Transverse colon (tissue), 4 donors: ENCODE measurements at regions not wholly inside any gene's neighbourhood (a gene's known extent, or its start where the extent isn't known, plus 50 kb on each side); places are given as distances from the start of the nearest gene placed in this dataset.

Experiments
- DNase-seq: peaks from one replicate; pipeline ENCODE4 v3.0.0-alpha.2; 2019
- H3K27ac ChIP-seq, 4 donors: fragments of 200-600 bp; sonication (generic); 2 replicates each; pipeline ENCODE4 v1.5.1; 2016 to 2018; ENCODE audit warnings: inconsistent platforms in 4 of 4
- H3K27me3 ChIP-seq: fragments of 200-600 bp; sonication (generic); 2 replicates; pipeline ENCODE4 v1.5.1; 2017; ENCODE audit warnings: inconsistent platforms
- H3K36me3 ChIP-seq, 4 donors: fragments of 200-600 bp; sonication (generic); 2 replicates each; pipeline ENCODE4 v1.5.1; 2017 to 2019; ENCODE audit warnings: inconsistent platforms in 4 of 4
- H3K4me1 ChIP-seq, 4 donors: fragments of 200-600 bp; sonication (generic); 2 replicates each; pipeline ENCODE4 v1.5.1; 2017 to 2020; ENCODE audit warnings: inconsistent platforms in 4 of 4
- H3K4me3 ChIP-seq, 4 donors: fragments of 200-600 bp; sonication (generic); 1 replicate in 1 of 4; 2 replicates in 3 of 4; pipeline versions ENCODE4 v1.5.1 to v1.6.1; 2017 to 2019; ENCODE audit warnings: inconsistent platforms in 4 of 4
- H3K9me3 ChIP-seq, 2 donors: fragments of 200-600 bp; sonication (generic); 2 replicates each; pipeline ENCODE4 v1.5.1; 2017 to 2019; ENCODE audit warnings: inconsistent platforms in 2 of 2
- EP300 ChIP-seq: sonication (generic); formaldehyde crosslinking; IDR thresholded peaks from one replicate; pipeline ENCODE4 v1.6.1; 2017; ENCODE audit warnings: antibody characterized with exemption, low read depth
- POLR2A ChIP-seq: fragments of 450-650 bp; IDR thresholded peaks from one replicate; pipeline ENCODE4 v1.6.1; 2016; ENCODE audit warnings: antibody characterized with exemption, mild to moderate bottlenecking, moderate library complexity
- POLR2AphosphoS5 ChIP-seq, 3 donors: sonication (generic); formaldehyde crosslinking; IDR thresholded peaks; one replicate each; pipeline ENCODE4 v1.6.1; 2016; ENCODE audit warnings: antibody characterized with exemption in 3 of 3
- WGBS, 2 donors: methylation state at CpG; one replicate each; pipeline ENCODE4 v1.1.5; 2018; ENCODE audit warnings: low coverage in 1 of 2; 5-methylcytosine and 5-hydroxymethylcytosine counted together
- in situ Hi-C, 4 donors: fragments of 200-750 bp; cut with MboI; loops; one replicate each; pipeline versions ENCODE4 v1.15.0 to v1.15.1; 2017; ENCODE audit warnings: low sequenced_read_pairs in 3 of 4, low pct_ligation_motif_present in 1 of 4, low pct_unique_long_range_greater_than_20kb in 1 of 4
- intact Hi-C: fragments of 100-400 bp; cut with DNase I; formaldehyde crosslinking; loops from one replicate; pipeline ENCODE4 v1.15.1; 2023; ENCODE audit warnings: low total_unique reads
- TF ChIP-seq, protein P1 (sequence below), 5 experiments: fragments of 200-600 bp in 3 of 5; fragments of 450-650 bp in 2 of 5; sonication (generic) in 3 of 5; IDR thresholded peaks; 1 replicate in 2 of 5; 2 replicates in 3 of 5; pipeline ENCODE4 v1.5.1; 2016 to 2017; ENCODE audit warnings: antibody characterized with exemption in 5 of 5, inconsistent platforms in 3 of 5, mild to moderate bottlenecking in 2 of 5, moderate library complexity in 1 of 5

DNA sequence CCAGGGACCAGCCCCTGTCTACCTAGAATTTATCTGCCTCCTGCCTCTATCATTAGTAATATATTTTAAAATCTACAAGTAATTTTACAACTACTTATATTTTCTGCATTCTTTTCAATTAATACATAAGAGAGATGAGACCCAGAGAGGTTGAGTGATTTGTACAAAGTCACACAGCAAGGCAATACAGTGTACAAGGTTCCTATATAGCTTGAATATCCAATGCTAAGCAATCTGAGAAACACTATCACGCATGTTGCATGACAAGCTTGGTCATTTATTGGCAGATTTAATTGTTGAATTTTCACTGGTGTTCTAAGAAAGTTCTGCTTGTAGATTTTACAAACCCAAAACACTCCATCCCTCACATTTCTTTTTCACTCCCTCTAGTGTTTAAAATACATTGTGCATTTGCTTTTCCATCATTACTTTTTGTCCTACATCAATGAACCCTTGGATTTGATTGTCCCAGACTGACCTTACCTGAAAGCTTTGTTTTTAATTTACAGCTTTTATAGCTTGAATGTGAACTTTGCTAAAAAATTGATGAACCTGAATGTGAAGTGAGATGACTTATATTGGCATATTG lies 520.9 kb upstream of the CITED2 start:
- 67 to 97% methylated on average over 1 of the region's 1 CpG for WGBS, 2 donors
- intact Hi-C loops = no loop called here

DNA sequence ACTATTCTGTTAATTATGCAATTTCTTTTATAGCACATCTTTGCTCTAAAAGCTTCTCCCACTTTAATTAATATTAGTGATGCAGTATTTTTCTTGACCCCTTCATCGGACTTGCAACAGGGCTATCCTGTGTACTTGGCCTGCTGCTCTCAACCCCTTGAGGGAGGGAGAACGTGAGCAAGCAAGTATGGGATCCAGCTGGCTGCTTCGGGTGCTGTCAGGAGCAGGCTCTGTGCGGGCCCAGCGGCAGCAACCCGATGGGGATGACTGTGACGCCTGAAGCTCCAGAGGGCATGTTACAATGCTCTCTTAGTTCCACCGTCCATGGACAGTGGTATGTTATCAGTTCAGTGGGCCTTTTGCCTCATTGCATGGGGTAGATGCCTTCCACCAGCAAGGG lies 519.8 kb upstream of the CITED2 start:
- Histone ChIP-seq H3K4me3 (no peak overlapping the region), H3K9me3 (no peaks in the 10 kb centered on the region), H3K27me3 (no peaks in the 10 kb centered on the region), H3K36me3 (no peaks in the 10 kb centered on the region), H3K27ac (no peak overlapping the region), H3K4me1 (no peaks in the 10 kb centered on the region)
- DNase-seq = no peak
- TF ChIP-seq EP300 (no peak), POLR2A (no peak), POLR2AphosphoS5 (IDR thresholded peaks at IDR 0.05) (no peak)
- TF ChIP-seq, protein P1, sequence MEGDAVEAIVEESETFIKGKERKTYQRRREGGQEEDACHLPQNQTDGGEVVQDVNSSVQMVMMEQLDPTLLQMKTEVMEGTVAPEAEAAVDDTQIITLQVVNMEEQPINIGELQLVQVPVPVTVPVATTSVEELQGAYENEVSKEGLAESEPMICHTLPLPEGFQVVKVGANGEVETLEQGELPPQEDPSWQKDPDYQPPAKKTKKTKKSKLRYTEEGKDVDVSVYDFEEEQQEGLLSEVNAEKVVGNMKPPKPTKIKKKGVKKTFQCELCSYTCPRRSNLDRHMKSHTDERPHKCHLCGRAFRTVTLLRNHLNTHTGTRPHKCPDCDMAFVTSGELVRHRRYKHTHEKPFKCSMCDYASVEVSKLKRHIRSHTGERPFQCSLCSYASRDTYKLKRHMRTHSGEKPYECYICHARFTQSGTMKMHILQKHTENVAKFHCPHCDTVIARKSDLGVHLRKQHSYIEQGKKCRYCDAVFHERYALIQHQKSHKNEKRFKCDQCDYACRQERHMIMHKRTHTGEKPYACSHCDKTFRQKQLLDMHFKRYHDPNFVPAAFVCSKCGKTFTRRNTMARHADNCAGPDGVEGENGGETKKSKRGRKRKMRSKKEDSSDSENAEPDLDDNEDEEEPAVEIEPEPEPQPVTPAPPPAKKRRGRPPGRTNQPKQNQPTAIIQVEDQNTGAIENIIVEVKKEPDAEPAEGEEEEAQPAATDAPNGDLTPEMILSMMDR (IDR thresholded peaks at IDR 0.05) = no peak
- in situ Hi-C loops = loop anchor here in 1 of 4 donors (25.0 kb wide), 1 partner anchor 507 kb away; no protein-coding TSS in a partner anchor
- 91 to 100% methylated on average over 2 to 8 of the region's 8 CpGs for WGBS, 2 donors
- intact Hi-C loops = no loop called here

More for the DNA sequence above, 520.9 kb upstream of the CITED2 start:
- Histone ChIP-seq H3K27ac (no peak overlapping the region), H3K9me3 (no peaks in the 10 kb centered on the region), H3K4me3 (no peak overlapping the region), H3K4me1 (no peaks in the 10 kb centered on the region), H3K36me3 (no peaks in the 10 kb centered on the region), H3K27me3 (no peaks in the 10 kb centered on the region)
- TF ChIP-seq POLR2AphosphoS5 (IDR thresholded peaks at IDR 0.05) (no peak), POLR2A (no peak), EP300 (no peak)
- TF ChIP-seq, protein P1 (IDR thresholded peaks at IDR 0.05) = no peak
- DNase-seq = no peak
- in situ Hi-C loops = loop anchor here in 1 of 4 donors (25.0 kb wide), 1 partner anchor 508 kb away; no protein-coding TSS in a partner anchor

DNA sequence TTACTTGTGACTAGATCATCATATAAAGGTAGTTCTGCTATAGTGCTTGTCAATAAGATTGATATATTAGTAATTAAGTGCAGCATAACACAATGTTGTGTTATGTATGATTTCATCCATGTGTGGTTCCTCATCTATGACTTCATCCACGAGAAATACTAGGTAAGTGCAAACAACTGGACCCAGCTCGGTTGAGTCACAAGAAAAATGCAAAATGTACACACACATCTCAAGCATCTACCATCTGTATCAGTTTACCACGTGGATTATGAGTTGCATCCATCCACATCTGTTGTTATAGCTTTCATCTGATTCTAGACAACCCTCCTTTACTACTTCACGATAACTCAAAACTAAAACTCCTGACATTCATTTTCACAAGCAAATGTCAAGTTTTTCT lies 517.0 kb upstream of the CITED2 start:
- WGBS, 2 donors = 80 to 85% methylated on average over 4 of the region's 4 CpGs
- no peaks in the 10 kb centered on the region for H3K36me3 ChIP-seq
- H3K4me3 ChIP-seq = no peak overlapping the region
- H3K27ac ChIP-seq = no peak overlapping the region
- TF ChIP-seq POLR2AphosphoS5 (IDR thresholded peaks at IDR 0.05) (no peak), POLR2A (no peak)
- H3K27me3 ChIP-seq = no peaks in the 10 kb centered on the region
- H3K9me3 ChIP-seq = no peaks in the 10 kb centered on the region
- H3K4me1 ChIP-seq = no peaks in the 10 kb centered on the region
- no peak for DNase-seq
- in situ Hi-C loops (loop anchor here in 1 of 4 donors (25.0 kb wide), 1 partner anchor 504 kb away; no protein-coding TSS in a partner anchor), intact Hi-C loops (no loop called here)

DNA sequence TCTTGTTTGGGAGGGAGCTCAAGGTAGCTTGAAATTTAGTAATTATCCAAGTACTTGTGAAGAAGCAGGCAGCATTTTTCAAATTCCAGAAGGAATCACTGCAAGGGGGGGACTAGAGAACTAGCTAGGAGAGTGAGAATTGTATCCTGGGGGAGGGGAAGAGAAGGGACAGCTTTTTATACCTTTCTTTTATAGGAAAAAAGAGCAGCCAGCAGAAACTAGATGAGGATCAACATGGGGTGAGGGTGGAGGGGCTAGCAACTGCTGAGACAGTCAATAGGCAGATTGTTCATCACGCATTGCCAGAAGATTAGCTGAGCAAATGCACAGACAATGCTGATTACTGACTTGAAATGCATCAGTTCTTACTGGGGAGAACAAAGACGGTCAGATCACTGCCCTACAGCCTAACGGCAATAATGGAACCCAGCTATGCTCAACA lies 514.3 kb upstream of the CITED2 start:
- Histone ChIP-seq H3K27me3 (no peaks in the 10 kb centered on the region), H3K27ac (no peak overlapping the region), H3K4me3 (no peak overlapping the region), H3K9me3 (no peaks in the 10 kb centered on the region), H3K4me1 (peaks cover 0 to 2% (median 0%) of the 10 kb centered on the region in 4 donors), H3K36me3 (no peaks in the 10 kb centered on the region)
- intact Hi-C loops = no loop called here
- 76 to 91% methylated on average over 3 of the region's 3 CpGs for WGBS, 2 donors
- no peak for DNase-seq
- in situ Hi-C loops = loop anchor here in 1 of 4 donors (25.0 kb wide), 1 partner anchor 501 kb away; no protein-coding TSS in a partner anchor
- TF ChIP-seq POLR2AphosphoS5 (IDR thresholded peaks at IDR 0.05) (no peak), POLR2A (no peak), EP300 (no peak)
- TF ChIP-seq, protein P1 (IDR thresholded peaks at IDR 0.05) = no peak
